ENCODE measurements at regions not wholly inside any gene's neighbourhood (a gene's known extent, or its start where the extent isn't known, plus 50 kb on each side); places are given as distances from the start of the nearest gene placed in this dataset.

- no peak for DNase-seq
Observed at GRCh38 chr6:168384045-168385036, 56.6 kb upstream of the SMOC2 start.

DNA sequence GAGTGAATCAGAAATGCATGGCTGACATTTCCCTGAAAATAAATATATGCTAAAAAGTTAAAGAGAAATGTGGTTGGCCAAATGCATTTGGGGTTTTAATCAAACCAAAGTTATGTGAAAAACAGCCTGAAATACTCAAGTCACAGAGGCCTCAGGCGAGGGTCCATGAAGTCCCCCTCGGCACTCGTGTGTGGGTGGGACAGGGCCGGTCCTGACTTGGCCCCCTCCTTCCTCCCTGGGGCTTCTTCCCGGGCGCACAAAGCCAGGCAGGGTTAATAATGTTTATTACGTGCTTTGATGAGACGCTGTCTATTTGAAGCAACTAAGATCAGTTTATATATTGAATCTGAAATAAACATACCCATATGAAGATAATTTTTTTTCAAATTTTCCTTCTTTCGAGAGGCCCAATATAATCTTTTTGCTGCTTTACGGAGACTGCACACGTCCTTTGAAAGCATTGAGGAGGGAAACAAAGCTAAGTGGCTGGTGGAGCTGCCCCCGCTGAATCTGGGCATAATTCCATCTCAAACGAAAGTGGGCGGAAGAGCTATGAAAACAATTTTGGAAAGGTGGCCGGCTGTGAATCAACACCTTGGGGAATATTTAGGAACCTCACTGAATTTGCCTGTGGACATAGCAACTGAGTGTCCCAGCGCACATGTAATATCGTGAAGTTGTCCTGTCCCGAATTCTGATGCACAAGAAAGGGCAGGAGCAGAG, 55.8 kb upstream of the SMOC2 start:
- DNase-seq: peak; percentile 8

DNA sequence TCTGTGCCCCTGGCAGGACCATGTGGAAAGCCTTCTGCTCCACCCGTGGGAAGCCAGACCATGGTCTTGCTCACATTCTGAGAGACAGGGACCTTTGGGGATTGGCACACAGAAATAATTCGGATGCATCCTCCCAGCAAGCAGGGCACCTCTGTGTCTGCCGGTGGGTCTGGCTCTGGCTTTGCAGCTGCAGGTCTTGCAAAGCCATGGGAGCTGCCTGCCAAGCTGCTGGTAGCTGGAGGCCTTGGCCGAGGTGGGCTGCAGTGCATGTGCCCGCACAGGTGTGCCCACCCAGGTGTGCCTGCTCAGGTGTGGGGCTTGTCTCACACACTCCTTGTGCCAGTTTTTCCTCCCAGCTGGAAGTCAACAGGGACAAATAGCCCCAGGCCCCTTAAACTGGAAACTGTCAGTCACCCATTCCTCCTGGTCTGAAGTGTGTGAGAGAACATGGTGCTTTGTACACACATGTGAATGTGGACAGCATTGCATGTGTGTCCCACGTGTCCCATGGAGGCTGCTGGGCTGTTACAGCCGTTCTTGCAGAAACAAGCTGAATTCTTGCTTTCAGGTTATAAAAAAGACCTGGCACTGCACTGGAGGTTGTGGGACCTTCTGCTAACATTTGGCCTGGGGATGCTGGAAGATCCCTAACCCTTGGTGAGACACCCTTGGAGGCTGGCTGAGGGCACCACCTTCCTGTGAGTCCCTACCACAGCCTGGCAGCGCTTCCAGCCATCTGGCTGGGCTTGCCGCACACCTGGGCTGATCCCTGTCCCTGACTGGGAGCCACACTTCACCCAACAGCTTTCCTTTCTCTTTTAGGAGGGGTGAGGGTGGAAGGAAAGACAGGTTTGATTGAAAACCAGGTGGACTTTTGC, 54.9 kb upstream of the SMOC2 start:
- DNase-seq: peak; percentile 45

DNA sequence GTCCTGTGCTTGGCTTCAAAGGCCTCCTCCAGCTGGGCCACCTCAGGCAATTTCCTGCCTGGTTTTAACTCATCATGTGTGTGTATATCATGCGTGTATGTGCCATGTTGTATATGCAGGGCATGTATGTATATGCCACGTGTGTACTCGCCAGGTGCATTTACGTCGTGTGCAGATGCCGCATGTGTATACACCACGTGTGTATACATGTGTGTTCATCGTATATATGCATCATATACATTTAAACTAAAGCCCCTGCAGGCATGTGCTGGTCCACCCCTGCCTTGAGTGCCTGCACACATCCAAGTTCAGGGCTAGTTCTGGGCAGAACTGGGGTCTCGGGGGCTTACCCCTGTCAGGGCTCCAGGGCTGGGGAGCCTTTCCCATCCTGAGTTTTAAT, 54.0 kb upstream of the SMOC2 start:
- no peak for DNase-seq

DNA sequence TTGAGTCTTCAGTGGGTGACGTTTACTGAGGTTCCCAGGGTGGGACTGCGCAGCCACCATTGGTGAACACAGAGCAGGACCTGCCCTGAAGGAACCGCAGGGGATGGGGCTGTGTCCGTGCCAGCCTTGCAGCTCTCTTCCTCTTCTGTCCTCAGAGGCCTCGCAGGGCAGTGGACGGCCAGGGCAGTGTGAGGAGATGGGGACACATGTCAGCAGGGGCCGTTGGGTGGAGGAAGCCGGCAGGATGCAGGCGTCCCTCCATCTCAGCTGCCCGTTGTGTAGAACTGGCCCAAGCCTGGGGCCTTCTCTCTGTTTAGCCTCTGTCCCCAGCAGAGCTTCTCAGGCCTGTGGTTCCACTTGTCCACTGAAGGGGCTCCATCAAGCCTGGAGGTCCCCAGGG, 53.6 kb upstream of the SMOC2 start:
- DNase-seq: no peak

DNA sequence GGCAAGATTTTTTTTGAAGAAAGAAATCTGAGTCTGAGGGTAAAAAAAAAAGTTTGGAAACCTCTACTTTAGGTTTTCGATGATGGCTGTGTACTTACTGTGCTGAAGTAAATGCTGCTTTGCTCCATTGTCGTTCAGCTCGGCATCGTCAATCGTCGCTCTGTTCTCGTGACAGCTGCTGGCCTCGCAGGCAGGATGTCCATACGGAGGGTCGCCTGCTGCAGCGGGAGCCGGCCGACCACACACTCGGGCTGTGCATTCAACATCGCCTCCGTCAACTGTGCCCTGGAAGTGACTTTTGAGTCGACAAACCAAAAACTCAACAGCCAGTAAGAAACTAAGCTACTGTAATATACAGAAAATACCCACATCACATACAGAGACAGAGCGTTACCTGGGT, 53.1 kb upstream of the SMOC2 start:
- DNase-seq: no peak

- peak; percentile 89 for DNase-seq
Observed at GRCh38 chr6:168388641-168389633, 52.0 kb upstream of the SMOC2 start.

- DNase-seq: peak; percentile 52
Observed at GRCh38 chr6:168390749-168391420, 50.1 kb upstream of the SMOC2 start.
